MV-4-11 (cell line): ENCODE measurements at regions not wholly inside any gene's neighbourhood (a gene's known extent, or its start where the extent isn't known, plus 50 kb on each side); places are given as distances from the start of the nearest gene placed in this dataset.

ENCODE experiments used
- DNase-seq: peaks from one replicate; lab custom pipeline; 2025; lab: John Stamatoyannopoulos, UW

DNA sequence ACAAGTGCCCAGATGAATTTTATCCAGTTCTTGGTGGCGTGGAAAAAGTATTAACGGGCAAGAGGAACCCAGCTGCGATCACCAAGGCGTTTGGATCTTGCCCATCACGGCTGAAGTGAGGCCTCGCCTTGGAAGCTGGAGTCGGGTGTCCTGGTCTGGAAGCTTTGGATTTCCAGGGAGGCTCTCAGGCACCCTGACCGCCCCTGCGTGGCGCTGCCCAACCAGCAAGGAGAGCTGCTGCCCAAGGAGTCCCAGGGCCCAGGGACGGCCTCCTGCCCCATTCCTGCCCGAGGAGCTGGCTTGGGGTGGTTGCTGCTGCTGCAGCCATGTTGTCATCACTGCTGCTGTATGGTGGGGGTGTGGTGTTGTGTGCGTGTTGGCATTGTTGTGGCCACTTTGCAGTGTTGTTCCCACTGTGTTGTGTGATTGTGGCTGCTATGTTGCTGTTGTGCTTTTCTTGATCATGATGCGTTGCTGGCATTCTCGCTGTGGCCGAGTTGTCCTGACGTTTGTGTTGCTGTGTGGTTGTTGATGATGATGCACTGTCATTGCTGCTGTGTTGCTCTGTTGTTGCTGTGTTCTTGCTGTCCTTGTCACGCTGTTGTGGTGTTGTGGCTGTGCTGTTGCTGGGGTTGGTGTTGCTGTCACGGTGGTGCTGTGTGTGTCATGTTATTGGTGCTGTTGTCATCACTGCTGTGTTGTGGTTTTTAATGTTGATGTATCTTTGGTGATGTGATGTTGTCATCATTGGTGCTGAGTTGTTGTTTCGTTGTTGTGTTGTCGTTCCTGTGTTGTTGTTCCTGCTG is 318.8 kb downstream of the C16orf95 start:
- no peak for DNase-seq

DNA sequence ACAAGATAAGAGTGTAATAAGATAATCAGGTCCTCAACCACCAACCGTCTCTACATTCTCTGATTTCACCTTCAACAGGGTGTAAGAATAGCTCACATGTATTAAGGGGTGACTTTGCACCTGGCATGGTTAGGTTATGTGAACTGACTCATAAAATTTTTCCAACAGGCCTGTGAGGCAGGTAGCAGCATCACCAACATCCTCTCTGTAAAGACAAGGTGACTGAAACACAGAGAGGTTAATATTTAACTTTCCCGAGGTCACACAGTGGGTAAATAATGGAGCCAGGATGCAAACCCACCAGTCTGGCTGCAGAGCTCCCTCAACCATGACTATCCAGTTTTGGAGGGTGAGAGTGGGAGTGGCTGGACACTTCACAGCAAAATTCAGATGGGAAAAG is 317.2 kb downstream of the C16orf95 start:
- DNase-seq = no peak

DNA sequence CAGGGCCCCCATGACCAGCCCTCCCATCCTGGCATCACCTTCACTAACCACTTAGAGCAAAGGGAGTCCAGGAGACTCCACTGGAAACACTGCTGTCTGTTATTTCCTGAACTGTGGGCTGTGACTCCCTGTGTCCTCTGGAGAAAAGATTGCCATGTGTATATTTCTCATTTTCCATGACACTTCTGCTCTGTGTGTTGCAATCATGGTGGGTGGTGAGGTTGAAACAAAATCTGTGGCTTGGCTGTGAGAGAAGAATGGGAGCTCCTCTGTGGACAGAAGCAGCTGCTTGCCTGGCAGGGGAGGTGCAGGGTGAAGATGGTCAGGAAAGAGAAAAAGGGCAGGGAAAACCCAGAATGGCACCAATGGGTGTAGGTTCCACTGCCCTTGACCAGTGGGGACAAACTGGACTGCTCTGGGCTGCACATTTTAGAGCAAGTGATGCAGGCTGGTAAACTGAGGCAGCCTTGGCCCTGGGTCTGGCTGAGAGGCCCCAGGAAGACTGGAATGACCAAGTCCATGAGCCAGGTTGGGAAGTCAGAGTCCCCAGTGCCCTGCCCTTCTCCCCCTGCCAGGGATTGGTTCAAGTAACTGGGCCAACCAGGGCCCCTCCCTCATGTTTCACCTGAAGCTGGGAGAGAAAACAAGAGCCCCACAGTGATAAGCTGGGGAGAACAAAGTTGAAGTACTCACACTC is 314.3 kb downstream of the C16orf95 start:
- DNase-seq = peak; percentile 85

- no peak for DNase-seq
Observed at GRCh38 chr16:87003414-87003755, 313.8 kb downstream of the C16orf95 start.

- DNase-seq = no peak
Observed at GRCh38 chr16:87006021-87006420, 311.2 kb downstream of the C16orf95 start.

- no peak for DNase-seq
Observed at GRCh38 chr16:87006789-87007745, 310.1 kb downstream of the C16orf95 start.

DNA sequence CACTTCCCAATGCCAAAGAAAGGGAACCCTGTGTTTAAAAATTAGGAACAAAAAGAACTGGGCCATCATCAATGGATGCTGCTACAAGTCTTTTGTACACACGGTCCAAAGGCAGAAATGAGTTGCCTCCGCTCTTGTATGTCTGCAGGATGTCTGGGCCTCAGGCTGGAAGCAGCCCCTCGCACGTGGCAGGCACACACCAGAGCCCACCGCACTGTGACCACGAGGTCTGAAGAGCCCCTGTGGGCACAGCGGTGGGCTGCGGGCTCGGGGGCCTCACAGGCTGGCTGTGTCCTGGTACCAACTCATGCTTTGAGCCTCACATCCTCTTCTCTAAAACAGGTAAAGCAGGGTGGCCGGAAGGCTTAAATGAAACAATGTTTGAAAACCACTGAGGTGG is 309.3 kb downstream of the C16orf95 start:
- DNase-seq = no peak

GRCh38 chr16:87008664-87009063 is 308.5 kb downstream of the C16orf95 start:
- DNase-seq = no peak

- DNase-seq = no peak
Observed at GRCh38 chr16:87012954-87013938, 303.9 kb downstream of the C16orf95 start.

- DNase-seq = no peak
Observed at GRCh38 chr16:87014112-87014511, 303.1 kb downstream of the C16orf95 start.

DNA sequence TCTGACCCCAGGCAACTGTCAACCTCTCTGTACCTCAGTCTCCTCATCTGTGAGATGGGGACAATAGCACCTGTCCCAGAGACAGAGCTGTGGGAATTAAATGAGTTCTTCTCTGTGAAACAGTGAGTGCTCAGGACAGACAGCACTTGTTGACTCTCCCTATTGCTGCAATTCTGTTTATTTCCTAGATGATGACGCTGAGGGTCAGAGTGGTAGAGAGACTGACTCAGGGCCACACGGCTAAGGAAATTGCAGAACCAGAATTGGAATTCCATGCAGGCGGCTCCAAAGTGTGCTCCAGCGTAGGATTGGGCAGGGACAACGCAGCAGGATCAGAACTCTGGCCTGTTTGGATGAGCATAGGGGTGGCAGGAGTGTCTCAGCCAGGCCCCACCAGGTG is 302.2 kb downstream of the C16orf95 start:
- no peak for DNase-seq

DNA sequence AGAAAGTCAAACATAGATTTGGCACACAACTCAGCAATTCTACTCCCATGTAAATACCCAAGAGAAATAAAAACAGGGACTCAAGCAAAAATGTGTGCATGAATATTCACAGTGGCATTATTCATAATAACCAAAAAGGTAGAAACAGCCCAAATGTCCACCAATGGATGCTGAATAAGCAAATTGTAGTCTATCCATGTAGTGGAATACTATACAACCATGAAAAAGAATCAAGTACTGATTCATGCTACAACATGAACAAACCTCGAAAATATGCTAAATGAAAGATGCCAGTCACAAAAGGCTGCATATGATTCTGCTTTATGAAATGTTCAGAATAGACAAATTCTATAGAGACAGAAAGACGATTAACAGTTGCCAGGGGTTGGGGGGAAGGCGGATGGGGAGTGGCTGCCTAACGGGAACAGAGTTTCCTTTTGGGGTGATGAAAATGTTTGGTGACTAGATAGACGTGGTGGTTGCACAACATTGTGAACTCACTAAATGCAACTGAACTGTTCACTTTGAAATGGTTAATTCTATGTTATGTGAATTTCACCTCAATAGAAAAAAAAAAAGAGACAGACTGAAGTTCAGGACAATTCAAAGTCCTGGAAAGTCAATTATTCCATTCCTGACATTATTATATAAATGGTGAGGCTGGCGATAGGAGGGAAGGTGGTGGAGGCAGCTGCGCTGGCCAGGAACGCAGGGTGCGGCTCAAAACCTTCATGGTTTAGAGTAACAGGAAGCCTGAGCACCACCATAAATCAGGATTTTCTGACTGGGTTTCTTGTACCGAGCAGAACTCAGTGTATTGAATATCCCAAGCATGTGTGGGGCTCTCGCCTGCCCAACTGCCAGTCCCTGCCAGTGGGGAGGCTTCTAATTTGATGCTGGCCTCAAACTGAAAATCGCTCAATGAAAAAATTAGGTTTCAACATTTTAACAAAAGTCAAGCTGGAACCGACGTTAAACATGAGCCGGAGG is 300.9 kb downstream of the C16orf95 start:
- DNase-seq = peak; percentile 67

- DNase-seq = peak; percentile 98
Observed at GRCh38 chr16:87017371-87018012, 299.7 kb downstream of the C16orf95 start.

GRCh38 chr16:87025676-87026075 is 291.5 kb downstream of the C16orf95 start:
- no peak for DNase-seq

GRCh38 chr16:87027056-87027616 is 290.1 kb downstream of the C16orf95 start:
- no peak for DNase-seq

DNA sequence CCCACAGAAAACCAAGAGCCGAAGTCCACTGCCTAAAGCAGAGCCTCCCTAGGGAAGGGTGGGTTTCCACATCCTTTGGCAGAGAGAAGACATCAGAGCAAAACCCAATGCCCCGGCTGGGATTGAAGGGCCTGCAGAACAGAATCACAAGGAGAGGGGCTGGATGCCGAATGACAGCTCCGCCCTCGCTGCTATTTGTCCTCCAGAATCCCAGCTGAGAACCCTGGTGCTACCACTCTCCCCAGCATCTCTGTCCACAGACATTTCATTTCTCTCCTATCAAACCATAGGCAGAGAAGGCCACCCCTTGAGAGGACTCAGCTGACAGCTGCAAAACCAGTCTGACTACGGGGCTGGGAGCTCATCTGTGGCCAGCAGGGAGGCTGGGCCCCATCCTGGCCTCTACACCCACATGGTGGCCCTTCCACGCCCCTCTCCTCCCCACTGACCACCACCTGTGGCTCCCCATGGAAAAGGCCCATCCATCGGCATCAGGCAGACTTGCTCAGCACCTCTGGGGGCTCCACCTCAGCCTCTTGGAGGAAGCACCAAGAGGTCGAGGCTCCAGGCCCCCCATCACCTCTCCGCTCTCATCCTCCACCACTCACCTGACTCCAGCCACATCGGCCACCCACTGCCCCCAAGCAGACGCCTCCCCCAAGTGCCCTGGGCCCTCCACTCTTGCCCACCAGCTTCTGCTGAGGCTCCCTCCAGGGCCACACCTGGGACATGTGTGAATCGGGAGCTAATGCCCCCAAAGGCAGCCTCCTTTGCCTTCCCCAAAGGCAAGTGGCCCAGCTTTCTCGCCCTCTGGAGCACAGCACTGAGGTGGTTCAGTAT is 288.5 kb downstream of the C16orf95 start:
- DNase-seq = no peak

GRCh38 chr16:87032554-87032953 is 284.6 kb downstream of the C16orf95 start:
- no peak for DNase-seq

GRCh38 chr16:87033021-87033471 is 284.1 kb downstream of the C16orf95 start:
- DNase-seq = no peak
